GM19455 (cell line): ENCODE measurements at regions not wholly inside any gene's neighbourhood (a gene's known extent, or its start where the extent isn't known, plus 50 kb on each side); places are given as distances from the start of the nearest gene placed in this dataset.
"Not testable (repeated sequence)": the region's sequence is repeated elsewhere in the genome, so short reads cannot be mapped to it uniquely, and the experiment has no call there.

Source experiments
- ATAC-seq: cut with Tn5 transposase; IDR thresholded peaks from one replicate; pipeline ENCODE4 v1.9.1; 2021; ENCODE audit not compliant: unreplicated experiment

DNA sequence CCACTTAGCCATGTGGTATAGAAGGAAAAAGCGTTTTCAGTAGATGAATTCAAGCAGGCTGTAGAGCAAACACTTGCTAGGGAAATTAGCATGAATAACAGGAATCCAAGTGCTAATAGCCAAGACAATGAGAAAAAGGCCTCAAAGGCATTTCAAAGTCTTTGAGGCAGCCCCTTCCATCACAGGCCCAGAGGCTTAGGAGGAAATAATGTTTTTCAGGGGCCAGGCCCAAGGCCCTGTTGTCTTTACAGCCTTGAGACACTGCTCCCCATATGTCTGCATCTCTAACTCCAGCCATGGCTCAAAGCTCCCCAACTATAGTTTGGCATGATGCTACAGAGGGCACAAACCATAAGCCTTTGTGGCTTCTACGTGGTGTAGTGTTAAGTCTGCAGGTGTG lies 563.5 kb downstream of the TAF11L14 start:
- no peak for ATAC-seq

DNA sequence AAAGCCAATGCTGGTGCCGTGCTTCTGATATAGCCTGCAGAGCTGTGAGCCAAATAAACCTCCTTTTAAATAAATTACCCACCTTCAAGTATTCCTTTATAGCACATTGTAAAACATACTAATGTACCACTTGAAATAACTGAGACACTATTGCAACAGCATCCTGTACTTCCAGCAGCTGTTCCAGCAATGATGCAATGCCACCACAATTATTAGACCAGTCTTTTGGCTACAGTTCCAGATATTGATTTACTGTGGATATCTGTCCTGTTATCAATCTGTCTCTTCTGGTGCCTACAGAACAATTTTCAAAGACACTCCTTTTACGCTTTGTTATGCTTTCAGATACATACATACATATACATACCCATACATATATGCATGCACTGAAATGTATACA lies 567.9 kb downstream of the TAF11L14 start:
- ATAC-seq = no peak

DNA sequence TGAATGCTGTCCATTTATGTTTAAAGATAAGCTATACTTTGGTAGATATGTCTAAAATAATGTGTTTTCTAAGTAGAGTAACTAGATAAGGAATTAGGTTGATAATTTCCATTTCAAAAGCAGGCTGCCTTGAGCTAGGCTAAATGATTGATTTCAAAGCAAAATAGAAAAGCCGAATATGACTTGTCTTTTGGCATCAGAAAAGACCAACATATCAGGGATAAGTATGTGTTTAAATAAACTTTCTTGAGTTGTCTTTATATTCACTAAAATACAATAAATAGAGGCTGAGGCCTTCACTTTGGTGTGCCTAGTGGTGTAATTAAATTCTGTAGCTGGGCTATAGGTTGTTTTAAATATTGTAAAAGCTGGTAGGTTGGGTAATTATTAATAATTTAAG lies 569.0 kb downstream of the TAF11L14 start:
- ATAC-seq = no peak

DNA sequence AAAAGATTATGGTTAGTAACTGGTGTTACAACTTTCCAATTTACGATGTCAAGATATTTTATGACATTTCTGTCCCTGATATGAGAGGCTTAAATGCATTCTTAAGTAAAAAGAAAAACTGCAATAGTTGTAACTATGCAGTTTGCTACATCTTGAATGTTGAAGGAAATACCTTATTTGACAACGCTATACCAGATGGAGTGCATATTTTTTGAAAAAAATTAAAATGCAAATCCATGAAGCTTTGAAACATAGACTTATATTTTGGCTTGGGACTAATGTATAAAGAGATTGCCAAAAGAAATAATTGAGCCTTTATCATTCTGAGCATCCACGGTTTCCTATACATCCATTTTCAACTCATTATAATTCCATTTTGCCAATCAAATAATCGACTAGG lies 579.4 kb downstream of the TAF11L14 start:
- ATAC-seq = no peak

DNA sequence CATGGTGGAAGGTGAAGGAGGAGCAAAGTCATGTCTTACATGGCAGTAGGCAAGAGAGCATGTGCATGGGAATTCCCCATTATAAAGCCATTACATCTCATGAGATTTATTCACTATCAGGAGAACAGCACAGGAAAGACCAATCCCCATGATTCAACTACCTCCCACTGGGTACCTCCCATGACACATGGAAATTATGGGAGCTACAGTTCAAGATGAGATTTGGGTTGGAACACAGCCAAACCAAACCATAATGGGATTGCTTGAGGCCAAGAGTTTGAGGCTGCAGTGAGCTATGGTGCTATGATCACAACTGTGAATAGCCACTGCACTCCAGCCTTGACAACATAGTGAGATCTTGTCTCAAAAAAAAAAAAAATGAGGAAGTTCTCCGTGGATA lies 581.8 kb downstream of the TAF11L14 start:
- no peak for ATAC-seq

DNA sequence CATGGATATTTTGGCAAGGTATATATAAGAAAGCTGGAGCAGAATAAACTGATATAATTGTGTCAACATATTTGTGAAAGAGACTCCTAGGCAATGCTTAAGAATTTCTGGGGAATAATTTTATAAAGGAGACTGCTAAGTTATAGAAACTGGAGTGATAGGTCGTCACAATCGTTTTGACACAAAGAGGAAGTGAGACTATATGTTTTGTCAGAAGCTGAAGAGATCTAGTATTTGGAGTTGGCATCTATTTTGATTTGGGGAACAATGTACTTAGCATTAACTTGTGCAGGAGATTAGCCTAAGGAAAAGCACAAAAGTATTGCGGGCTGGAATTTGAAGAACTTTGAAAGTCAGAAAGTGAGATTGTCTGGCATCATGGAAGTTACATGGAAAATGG lies 582.5 kb downstream of the TAF11L14 start:
- ATAC-seq = no peak

DNA sequence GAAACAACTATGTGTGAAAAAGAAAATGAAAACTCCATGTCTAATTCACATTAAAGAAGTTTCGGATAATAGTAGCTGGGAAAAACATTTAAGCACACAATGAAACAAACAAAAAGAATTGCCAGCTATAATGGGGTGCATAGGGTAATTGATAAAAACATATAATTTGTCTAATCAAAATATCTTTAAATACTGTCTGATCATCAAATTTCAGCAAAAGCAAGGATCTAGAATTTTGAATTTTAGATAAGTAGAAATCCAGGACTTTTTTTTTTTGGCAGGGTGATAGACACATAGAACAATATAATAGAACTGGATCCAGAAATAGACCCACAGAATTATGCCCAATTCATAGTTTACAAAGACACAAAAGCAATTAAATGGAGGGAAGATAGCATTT lies 585.0 kb downstream of the TAF11L14 start:
- no peak for ATAC-seq

DNA sequence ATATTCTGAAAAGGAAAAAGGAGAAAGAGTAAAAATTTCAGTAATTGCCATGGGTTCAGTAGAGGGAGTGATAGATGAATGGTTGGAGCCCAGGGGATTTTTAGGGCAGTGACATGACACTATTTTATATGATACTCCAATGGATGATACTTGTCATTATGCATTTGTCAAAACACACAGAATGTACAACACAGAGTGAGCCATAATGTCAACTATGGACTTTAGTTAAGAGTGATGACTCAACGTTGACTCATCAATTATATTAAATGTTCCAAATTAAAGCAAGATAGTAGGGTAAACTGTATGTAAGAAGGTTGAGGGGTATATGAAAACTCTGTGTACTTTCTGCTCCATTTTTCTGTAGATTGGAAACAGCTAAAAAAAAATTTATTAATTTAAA lies 586.4 kb downstream of the TAF11L14 start:
- ATAC-seq = no peak

DNA sequence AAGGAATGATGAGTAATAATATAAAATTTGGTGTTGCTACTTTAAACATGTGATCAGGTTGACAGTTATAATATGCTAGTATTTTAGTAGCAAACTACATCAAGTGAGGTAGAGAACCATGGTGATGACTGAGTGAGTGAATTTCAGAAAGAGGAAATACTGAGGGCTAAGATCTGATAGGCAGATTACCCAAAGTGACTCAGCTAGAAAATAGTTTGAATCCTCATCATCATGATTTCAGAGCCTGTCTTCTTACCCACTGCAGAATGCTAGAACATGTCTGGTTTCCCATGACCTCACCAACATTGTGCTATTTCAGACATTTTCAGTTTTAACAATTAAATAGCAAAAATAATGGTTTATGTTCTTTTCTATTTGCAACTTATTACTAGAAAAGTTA lies 602.1 kb downstream of the TAF11L14 start:
- ATAC-seq = no peak

DNA sequence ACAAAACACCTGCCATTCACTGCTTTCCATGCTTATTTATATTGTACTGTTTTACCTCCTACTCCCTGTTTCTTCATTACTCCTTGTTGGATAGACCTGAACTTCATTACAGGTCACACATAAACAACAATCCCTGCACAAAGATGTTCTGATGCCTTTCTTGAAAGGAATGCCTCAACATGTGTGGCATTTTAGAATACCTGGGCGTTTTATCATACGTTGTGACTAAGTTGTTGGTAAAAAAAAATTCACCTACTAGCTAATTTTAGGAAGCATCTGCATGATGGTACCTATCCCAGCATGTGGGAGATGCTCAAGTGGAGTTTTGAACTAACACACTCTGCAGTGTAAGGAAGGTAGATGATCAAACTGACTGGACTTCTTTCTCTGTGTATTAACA lies 604.1 kb downstream of the TAF11L14 start:
- no peak for ATAC-seq

DNA sequence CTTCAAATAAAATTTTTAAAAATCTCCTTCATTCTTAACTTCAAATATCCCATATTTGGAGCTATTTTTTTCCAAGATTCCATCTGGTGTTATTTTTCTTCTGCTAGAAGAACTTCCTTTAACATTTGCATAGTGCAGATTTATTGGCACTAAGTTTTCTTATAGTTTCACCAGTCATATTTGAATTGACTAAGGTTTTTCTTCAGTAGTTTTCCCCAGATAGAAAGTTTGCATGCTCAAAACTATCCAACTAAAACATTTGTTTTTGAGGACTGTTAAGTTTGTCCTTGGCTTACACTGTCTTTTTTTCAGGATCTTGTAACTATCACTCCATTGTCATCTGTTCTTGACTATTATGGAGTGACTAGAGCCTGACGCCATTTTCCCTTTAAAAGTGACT lies 606.7 kb downstream of the TAF11L14 start:
- ATAC-seq = no peak

DNA sequence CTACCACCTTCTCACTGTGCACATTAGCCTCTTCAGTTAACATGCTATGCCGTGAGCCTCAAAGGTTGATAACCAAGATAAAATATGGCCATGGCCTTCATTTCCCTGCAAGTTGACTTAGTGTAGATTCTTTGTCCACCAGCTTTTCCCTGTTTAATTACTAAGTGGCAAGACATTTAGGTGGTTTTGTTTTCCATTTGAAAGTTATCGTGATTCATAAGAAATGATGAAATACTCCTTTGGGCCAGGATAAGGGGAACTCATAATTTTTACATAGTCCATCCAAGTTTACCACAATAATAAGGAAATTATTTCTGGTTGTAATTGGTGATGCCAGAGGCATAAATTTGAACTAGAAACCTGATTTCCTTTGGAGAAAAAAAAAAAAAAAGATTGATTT lies 609.6 kb downstream of the TAF11L14 start:
- no peak for ATAC-seq

DNA sequence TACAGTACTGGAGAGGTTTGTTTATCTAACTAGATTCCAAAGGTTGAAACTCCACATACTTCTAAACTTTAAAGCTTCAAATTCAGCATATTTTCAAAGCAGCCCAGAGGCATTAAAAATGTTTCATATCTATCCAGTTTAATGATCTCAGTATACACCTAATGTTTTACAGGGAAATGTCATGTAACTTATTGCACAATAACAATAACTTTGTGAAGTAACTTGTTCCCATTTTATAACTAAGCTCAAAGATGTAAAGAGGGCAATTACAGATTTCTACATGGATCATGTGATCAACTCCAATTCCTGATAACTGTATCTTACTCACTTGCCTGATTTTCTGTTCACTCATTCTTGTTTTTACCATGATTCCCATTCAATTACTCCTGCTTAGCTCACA lies 610.0 kb downstream of the TAF11L14 start:
- no peak for ATAC-seq

DNA sequence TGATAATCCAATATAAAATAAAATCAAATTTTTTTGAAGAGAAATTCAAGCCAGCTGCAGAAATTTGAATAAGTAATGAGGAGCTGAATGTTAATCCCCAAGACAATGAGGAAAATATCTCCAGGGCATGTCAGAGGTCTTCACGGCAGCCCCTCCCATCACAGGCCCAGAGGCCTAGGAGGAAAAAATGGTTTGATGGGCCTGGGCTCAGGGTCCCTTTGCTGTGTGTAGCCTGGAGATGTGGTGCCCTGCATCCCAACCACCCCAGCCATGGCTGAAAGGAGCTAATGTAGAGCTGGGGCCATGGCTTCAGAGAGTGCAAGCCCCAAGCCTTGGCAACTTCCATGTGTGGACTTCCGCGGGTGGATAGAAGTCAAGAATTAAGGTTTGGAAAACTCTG lies 618.3 kb downstream of the TAF11L14 start:
- no peak for ATAC-seq

DNA sequence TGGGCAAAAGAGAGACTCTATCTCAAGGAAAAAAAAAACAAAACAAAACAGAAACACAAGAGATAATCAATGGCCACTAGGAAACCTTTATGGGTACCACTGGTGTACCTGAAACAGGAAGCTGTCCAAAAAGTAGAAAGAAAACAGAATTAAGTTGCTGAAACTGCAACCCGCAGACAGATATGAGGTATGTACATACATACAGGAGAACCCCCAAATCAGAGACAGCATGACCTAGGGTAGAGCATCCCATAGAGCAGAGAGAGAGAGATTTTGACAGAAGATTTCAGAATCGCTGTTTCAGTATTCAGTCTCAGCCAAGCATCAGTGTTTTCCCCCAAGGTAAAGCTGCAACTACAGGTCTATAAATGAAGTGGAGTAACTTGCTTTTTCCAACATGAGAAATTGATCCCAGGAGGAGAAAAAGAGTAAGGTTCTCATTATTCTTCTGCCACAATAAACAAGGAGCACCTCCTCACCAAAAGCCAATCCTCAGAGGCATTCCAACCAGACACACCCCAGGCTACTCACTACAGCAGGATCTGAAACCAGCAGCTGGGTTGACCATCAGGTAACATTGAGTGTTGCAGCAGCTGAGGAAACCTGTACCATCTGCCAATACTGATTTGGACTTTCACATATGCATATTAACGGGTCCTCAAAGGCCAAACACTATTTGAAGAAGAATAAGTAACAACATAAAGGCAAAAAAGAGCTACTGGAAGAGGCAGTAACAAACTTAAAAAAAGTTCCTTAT lies 630.0 kb downstream of the TAF11L14 start:
- no peak for ATAC-seq

DNA sequence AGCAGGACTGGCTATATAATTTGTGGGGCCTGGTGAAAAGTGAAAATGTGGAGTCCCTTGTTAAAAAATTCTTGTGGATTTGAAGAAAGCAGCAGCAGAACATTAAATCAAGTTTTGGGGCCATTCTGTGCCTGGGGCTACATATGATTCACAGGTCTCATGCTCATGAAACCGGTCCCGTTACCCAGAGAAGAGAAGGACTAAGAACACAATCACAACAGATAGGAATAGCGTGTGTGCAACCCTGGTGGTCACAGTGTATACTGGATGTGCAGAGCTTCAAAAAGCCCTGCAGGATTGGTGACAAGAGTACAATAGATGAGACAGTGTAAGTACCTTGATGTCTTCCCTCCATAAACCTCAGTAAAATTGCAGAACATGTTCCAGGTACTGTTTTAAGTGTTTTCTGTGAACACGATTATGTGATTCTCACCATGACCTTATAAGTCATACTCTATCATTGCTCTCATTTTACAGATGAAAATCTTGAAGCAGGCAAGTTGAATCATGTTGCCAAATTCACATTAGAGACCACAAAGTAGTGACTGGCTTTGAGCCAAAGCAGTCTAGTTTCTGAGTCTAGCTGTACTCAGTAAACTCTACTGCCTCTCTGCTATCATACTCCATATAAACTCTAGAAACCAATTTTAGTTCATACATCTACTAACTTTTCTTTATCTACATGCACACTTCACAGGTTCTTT lies 636.5 kb downstream of the TAF11L14 start:
- no peak for ATAC-seq

DNA sequence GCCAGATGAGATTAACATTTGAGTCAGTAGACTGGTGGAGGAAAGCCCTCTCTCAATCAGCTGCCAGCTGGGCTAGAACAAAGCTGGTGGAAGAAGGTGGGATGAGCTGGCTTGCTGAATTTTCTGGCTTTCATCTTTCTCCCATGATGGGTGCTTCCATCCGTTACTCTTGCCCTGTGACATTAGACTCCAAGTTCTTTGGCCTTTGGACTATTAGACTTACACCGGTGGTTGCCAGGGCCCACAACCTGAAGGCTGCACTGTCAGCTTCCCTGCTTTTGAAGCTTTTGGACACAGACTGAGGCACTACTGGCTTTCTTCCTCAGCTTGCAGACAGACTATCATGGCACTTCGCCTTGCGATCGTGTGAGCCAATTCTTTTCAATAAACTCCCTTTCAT lies 642.7 kb downstream of the TAF11L14 start:
- no peak for ATAC-seq

DNA sequence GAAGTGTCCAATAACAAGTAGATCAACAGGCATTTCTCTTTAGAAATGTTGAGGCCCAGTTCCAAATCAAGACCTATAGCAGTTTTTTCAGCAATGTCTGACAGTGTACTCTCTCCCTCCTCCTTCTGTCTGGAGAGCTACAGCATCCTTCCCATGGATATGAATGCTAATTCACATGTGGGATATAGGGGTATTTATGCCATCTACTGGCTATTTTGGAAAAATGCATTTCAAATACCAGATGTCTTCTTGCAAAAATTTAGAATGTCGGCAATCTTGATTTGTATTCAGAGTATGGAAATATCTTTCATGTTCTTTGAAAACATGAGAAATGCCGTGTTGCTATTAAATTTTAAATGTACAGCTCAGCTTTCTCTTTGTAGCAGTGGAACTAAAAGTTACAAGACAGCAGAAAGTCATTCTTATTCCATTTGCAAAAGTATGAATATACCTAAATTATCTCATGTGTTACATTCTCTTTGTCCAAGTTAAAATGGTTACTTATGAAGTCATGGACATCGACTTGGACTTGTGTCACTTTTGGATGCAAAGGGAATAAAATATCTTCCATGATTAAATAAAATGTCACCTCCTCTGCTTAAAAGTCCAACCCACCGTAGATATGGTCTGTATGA lies 647.8 kb downstream of the TAF11L14 start:
- ATAC-seq = no peak

DNA sequence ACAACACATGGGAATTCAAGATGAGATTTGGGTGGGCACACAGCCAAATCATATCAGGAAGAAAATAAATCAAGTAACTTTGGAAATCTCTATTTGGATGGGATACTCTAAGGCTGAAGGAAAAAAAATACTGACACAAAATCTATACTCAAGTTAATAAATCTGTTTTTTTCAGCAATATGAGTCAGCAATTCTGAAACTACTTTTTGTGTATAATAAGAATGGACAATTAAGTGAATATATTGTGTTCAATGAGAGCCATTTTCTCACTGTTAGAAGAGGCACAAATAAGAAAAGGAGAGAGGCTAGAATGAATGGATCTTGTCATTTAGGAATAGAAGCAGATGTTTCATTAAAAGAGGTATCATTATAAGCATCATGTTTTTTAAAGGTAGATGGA lies 651.0 kb downstream of the TAF11L14 start:
- ATAC-seq = no peak

DNA sequence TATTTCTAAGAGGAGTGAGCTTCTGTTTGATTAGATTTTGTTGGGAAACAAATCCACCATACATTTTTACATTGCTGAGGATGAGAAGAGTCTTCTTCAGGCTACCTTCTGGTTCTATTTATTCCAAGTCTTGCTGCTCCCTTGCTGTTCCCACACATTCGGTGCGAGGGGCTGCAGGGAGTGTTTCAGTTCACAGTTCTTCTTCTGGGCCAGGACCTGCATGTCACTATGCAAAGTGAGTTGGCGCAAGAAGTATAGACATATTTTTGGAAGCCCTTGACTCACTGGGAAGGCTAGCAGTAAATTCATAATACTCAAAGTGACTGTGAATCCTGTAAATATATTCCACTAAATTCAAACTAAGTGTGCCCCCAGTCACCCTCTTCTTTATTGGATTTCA lies 657.9 kb downstream of the TAF11L14 start:
- no peak for ATAC-seq

DNA sequence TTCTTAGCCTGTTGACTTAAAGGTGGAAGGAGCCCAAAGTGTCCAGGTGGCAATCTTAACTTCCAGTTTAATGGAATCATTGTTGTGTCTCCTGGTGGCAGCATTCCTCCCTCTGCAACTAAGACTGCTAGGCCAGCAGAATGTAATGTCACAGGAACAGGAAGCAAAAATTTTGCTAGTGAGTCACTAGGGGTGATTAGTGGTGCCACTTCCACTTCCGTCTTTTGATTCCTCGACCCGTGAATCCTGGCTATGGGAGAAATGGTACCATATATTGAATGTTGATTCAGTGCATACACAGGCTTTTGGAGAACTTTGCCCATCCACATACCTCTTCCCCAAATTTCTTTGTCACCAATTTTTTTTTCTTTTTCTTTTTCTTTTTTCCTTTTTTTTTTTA lies 661.4 kb downstream of the TAF11L14 start:
- ATAC-seq = not testable (repeated sequence)

DNA sequence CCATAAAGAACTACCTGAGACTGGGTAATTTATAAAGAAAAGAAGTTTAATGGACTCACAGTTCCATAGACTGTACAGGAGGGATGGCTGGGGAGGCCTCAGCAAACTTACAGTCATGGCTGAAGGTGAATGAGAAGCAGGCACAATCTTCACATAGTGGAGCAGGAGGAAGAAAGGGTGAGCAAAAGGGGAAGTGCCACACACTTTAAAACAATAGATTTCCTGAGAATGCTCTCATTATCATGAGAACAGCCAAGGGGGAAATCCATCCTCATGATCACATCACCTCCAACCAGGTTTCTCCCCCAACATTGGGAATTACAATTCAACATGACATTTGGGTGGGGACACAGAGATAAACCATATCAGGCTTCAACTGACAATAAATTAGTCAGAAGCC lies 664.9 kb downstream of the TAF11L14 start:
- no peak for ATAC-seq
